ENCODE measurements at regions not wholly inside any gene's neighbourhood (a gene's known extent, or its start where the extent isn't known, plus 50 kb on each side); places are given as distances from the start of the nearest gene placed in this dataset.

GRCh38 chr16:59214455-59214854 is 480.3 kb upstream of the GOT2 start:
- H3K27ac Mint-ChIP-seq: no peak overlapping the region
- no peak overlapping the region for H3K4me3 Mint-ChIP-seq
- DNase-seq (no peak), ATAC-seq (replicated peaks) (no peak)
- no peaks in the 10 kb centered on the region for H3K36me3 Mint-ChIP-seq (ENCODE audit: insufficient read depth)
- no peaks in the 10 kb centered on the region for H3K27me3 Mint-ChIP-seq
- no peaks in the 10 kb centered on the region for H3K4me1 Mint-ChIP-seq (ENCODE audit: low read depth in 2 of 2)
- peaks cover 11 to 13% of the 10 kb centered on the region in 2 donors for H3K9me3 Mint-ChIP-seq

DNA sequence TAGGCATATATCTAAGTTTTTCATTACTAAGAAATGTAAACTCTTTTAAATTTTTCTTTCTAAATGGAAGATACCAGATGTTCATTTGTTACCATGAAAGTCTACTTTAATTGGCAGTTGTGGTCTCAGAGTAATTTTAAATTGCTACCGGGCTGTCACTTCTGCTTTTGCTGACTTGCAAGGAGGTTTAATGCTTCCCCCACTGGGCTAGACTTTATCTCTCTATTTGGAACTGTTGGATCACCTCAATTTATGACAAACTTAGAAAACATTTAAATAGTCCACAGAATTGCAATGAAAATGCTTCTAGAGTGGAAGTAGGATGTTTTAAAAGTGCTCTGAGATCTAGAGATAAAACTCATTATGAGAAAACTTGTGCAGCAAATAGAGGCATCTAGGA is 479.8 kb upstream of the GOT2 start:
- Mint-ChIP-seq H3K4me3 (no peak overlapping the region), H3K9me3 (peaks cover 14 to 15% of the 10 kb centered on the region in 2 donors)
- no peak for ATAC-seq (replicated peaks)

GRCh38 chr16:59212492-59213024 is 478.4 kb upstream of the GOT2 start:
- ATAC-seq (replicated peaks) (no peak), DNase-seq (no peak)
- H3K9me3 Mint-ChIP-seq: peaks cover 13 to 17% of the 10 kb centered on the region in 2 donors
- no peaks in the 10 kb centered on the region for H3K36me3 Mint-ChIP-seq (ENCODE audit: insufficient read depth)
- H3K4me1 Mint-ChIP-seq (ENCODE audit: low read depth in 2 of 2): no peaks in the 10 kb centered on the region
- H3K27me3 Mint-ChIP-seq: no peaks in the 10 kb centered on the region
- H3K27ac Mint-ChIP-seq: no peak overlapping the region
- no peak overlapping the region for H3K4me3 Mint-ChIP-seq

More for the DNA sequence above, 479.8 kb upstream of the GOT2 start:
- no peak for DNase-seq
- Mint-ChIP-seq H3K27me3 (no peaks in the 10 kb centered on the region), H3K36me3 (ENCODE audit: insufficient read depth) (no peaks in the 10 kb centered on the region), H3K27ac (no peak overlapping the region), H3K4me1 (ENCODE audit: low read depth in 2 of 2) (no peaks in the 10 kb centered on the region)

GRCh38 chr16:59210955-59211541 is 476.9 kb upstream of the GOT2 start:
- H3K27me3 Mint-ChIP-seq: no peaks in the 10 kb centered on the region
- H3K4me3 Mint-ChIP-seq: no peak overlapping the region
- no peaks in the 10 kb centered on the region for H3K36me3 Mint-ChIP-seq (ENCODE audit: insufficient read depth)
- H3K4me1 Mint-ChIP-seq (ENCODE audit: low read depth in 2 of 2): no peaks in the 10 kb centered on the region
- ATAC-seq (replicated peaks) (no peak), DNase-seq (no peak)
- H3K9me3 Mint-ChIP-seq: peaks cover 14 to 15% of the 10 kb centered on the region in 2 donors
- no peak overlapping the region for H3K27ac Mint-ChIP-seq

DNA sequence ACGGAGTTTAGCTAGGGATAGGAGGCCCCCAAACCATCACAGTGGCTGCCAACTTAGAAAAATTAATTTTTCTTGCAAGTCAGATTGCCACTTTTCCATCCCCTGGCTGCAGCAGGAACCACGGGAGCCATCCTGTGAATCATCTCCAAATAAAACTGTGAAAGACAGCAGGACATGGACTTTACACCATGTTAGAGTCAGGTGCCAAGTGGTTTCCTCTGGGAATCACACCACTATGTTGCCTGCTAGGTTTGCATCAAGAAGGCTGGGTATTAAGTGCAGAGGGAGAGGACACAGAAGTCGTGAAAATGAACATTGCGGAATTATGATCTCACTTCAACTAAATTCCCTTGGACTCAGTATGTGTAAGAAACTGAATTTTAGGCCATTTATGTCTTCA is 471.3 kb upstream of the GOT2 start:
- H3K36me3 Mint-ChIP-seq (ENCODE audit: insufficient read depth): no peaks in the 10 kb centered on the region
- no peak overlapping the region for H3K4me3 Mint-ChIP-seq
- no peak for DNase-seq
- H3K9me3 Mint-ChIP-seq: peaks cover 11 to 17% of the 10 kb centered on the region in 2 donors
- no peaks in the 10 kb centered on the region for H3K4me1 Mint-ChIP-seq (ENCODE audit: low read depth in 2 of 2)
- ATAC-seq (replicated peaks): no peak
- no peaks in the 10 kb centered on the region for H3K27me3 Mint-ChIP-seq
- H3K27ac Mint-ChIP-seq: no peak overlapping the region

- H3K27me3 Mint-ChIP-seq: no peaks in the 10 kb centered on the region
- DNase-seq (no peak), ATAC-seq (replicated peaks) (no peak)
These were observed 470.5 kb upstream of the GOT2 start for GRCh38 chr16:59204589-59204988.

DNA sequence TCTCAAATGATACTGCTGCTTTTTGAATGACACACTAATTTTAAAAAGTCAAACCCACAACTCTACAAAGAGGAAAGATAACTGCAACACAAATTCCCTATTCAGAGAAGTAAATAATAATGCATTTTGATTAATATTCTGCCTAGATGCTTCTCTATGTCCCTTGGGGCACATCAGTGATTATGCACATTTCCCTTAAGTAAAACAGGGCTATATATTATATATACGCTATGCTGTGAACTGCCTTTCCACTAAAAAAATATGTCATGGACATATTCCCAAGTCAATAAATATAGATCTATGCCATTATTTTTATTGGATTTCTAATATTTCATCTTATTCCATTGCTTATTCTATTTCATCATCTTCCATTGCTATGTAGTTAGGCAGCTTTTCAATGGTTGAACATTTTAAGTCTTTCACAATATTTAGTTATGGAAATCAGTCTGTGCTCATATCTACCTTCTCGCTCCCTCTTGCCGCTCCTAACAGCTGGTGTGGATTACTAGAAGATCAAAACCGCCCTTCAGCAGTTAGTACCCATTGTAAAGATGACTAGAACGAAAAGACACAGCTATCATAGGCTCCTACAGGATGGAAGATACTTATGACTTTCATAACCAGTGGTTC is 468.2 kb upstream of the GOT2 start:
- no peaks in the 10 kb centered on the region for H3K4me1 Mint-ChIP-seq (ENCODE audit: low read depth in 2 of 2)
- ATAC-seq (replicated peaks): no peak
- no peak for DNase-seq
- H3K27me3 Mint-ChIP-seq: no peaks in the 10 kb centered on the region
- no peak overlapping the region for H3K4me3 Mint-ChIP-seq
- H3K36me3 Mint-ChIP-seq (ENCODE audit: insufficient read depth): no peaks in the 10 kb centered on the region
- no peak overlapping the region for H3K27ac Mint-ChIP-seq
- H3K9me3 Mint-ChIP-seq: peaks cover under 1 to 12% of the 10 kb centered on the region in 2 donors

More at GRCh38 chr16:59204589-59204988, 470.5 kb upstream of the GOT2 start:
- Mint-ChIP-seq H3K9me3 (peaks cover 10 to 20% of the 10 kb centered on the region in 2 donors), H3K36me3 (ENCODE audit: insufficient read depth) (no peaks in the 10 kb centered on the region), H3K27ac (no peak overlapping the region), H3K4me1 (ENCODE audit: low read depth in 2 of 2) (no peaks in the 10 kb centered on the region), H3K4me3 (no peak overlapping the region)

GRCh38 chr16:59201821-59202220 is 467.7 kb upstream of the GOT2 start:
- ATAC-seq (replicated peaks): no peak
- peaks cover 0 to 9% of the 10 kb centered on the region in 2 donors for H3K9me3 Mint-ChIP-seq
- H3K27ac Mint-ChIP-seq: no peak overlapping the region
- no peak overlapping the region for H3K4me3 Mint-ChIP-seq
- H3K4me1 Mint-ChIP-seq (ENCODE audit: low read depth in 2 of 2): no peaks in the 10 kb centered on the region
- DNase-seq: no peak
- no peaks in the 10 kb centered on the region for H3K27me3 Mint-ChIP-seq
- no peaks in the 10 kb centered on the region for H3K36me3 Mint-ChIP-seq (ENCODE audit: insufficient read depth)

- Mint-ChIP-seq H3K27ac (no peak overlapping the region), H3K36me3 (ENCODE audit: insufficient read depth) (no peaks in the 10 kb centered on the region), H3K4me3 (no peak overlapping the region), H3K9me3 (peaks cover 0 to 9% of the 10 kb centered on the region in 2 donors), H3K27me3 (no peaks in the 10 kb centered on the region), H3K4me1 (ENCODE audit: low read depth in 2 of 2) (no peaks in the 10 kb centered on the region)
- DNase-seq (no peak), ATAC-seq (replicated peaks) (no peak)
These were observed 467.0 kb upstream of the GOT2 start for GRCh38 chr16:59201160-59201559.

- H3K27ac Mint-ChIP-seq: no peak overlapping the region
- no peak for ATAC-seq (replicated peaks)
- H3K27me3 Mint-ChIP-seq: no peaks in the 10 kb centered on the region
- H3K4me1 Mint-ChIP-seq (ENCODE audit: low read depth in 2 of 2): no peaks in the 10 kb centered on the region
- H3K9me3 Mint-ChIP-seq: peaks cover 2 to 9% of the 10 kb centered on the region in 2 donors
- no peaks in the 10 kb centered on the region for H3K36me3 Mint-ChIP-seq (ENCODE audit: insufficient read depth)
- H3K4me3 Mint-ChIP-seq: no peak overlapping the region
- DNase-seq: no peak
These were observed 464.4 kb upstream of the GOT2 start for GRCh38 chr16:59198487-59198886.

DNA sequence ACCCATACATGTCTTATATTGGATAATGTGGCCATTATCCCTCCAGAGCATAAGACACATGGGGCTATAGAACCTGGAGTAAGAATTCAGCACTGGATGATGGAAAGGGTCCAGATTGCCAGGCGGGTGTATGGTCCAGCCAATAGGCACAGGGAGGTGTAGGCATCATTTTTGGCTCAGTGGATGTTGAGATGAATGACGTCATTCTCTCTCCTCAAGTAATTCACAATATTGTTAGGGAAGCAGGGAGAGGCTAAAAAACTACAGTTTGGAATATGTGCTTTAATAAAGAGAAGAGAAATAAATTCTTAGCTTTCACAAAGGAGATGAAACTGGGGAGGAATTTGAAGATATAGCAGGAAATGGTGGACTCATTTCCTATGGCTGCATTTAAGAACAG is 461.1 kb upstream of the GOT2 start:
- no peaks in the 10 kb centered on the region for H3K4me1 Mint-ChIP-seq (ENCODE audit: low read depth in 2 of 2)
- H3K36me3 Mint-ChIP-seq (ENCODE audit: insufficient read depth): no peaks in the 10 kb centered on the region
- DNase-seq (no peak), ATAC-seq (replicated peaks) (no peak)
- no peaks in the 10 kb centered on the region for H3K27me3 Mint-ChIP-seq
- peaks cover 4% of the 10 kb centered on the region in 2 donors for H3K9me3 Mint-ChIP-seq
- no peak overlapping the region for H3K4me3 Mint-ChIP-seq
- no peak overlapping the region for H3K27ac Mint-ChIP-seq

- Mint-ChIP-seq H3K36me3 (ENCODE audit: insufficient read depth) (no peaks in the 10 kb centered on the region), H3K27ac (no peak overlapping the region), H3K27me3 (no peaks in the 10 kb centered on the region), H3K4me1 (ENCODE audit: low read depth in 2 of 2) (no peaks in the 10 kb centered on the region), H3K4me3 (no peak overlapping the region), H3K9me3 (peaks cover 0 to 5% of the 10 kb centered on the region in 2 donors)
- DNase-seq (no peak), ATAC-seq (replicated peaks) (no peak)
These were observed 459.5 kb upstream of the GOT2 start for GRCh38 chr16:59193637-59194036.

- H3K36me3 Mint-ChIP-seq (ENCODE audit: insufficient read depth): no peaks in the 10 kb centered on the region
- H3K4me3 Mint-ChIP-seq: no peak overlapping the region
- DNase-seq: no peak
- no peaks in the 10 kb centered on the region for H3K4me1 Mint-ChIP-seq (ENCODE audit: low read depth in 2 of 2)
- ATAC-seq (replicated peaks): no peak
- no peak overlapping the region for H3K27ac Mint-ChIP-seq
- no peaks in the 10 kb centered on the region for H3K27me3 Mint-ChIP-seq
- peaks cover 0 to 5% of the 10 kb centered on the region in 2 donors for H3K9me3 Mint-ChIP-seq
These were observed 458.6 kb upstream of the GOT2 start for GRCh38 chr16:59192551-59193199.

DNA sequence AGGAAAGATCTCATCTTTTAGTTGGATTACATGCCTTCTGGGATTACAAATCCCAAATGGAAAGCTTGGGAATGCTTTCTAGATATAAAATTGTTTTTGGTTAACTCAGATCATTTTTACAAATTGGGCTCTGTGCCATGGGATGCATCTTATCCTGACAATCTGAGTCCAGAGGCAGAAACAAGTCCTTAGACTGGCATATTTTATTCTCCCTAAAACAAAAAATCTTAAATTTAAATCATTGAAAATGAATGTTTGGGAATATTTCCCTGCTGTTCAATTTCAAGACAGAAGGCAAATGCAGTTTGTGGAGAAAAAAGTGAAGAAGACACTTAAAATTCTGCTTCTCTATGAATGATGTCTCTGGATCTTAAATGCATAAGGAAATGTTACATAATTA is 456.6 kb upstream of the GOT2 start:
- no peaks in the 10 kb centered on the region for H3K4me1 Mint-ChIP-seq (ENCODE audit: low read depth in 2 of 2)
- no peak for ATAC-seq (replicated peaks)
- H3K36me3 Mint-ChIP-seq (ENCODE audit: insufficient read depth): no peaks in the 10 kb centered on the region

More for the DNA sequence above, 456.6 kb upstream of the GOT2 start:
- no peaks in the 10 kb centered on the region for H3K27me3 Mint-ChIP-seq
- no peak overlapping the region for H3K4me3 Mint-ChIP-seq
- H3K9me3 Mint-ChIP-seq: peaks cover 0 to 4% of the 10 kb centered on the region in 2 donors
- DNase-seq: no peak
- H3K27ac Mint-ChIP-seq: no peak overlapping the region

Data from effector memory CD8-positive, alpha-beta T cell (primary cell).